HG03354 (cell line): ENCODE measurements at regions not wholly inside any gene's neighbourhood (a gene's known extent, or its start where the extent isn't known, plus 50 kb on each side); places are given as distances from the start of the nearest gene placed in this dataset.
"Not testable (repeated sequence)": the region's sequence is repeated elsewhere in the genome, so short reads cannot be mapped to it uniquely, and the experiment has no call there.

Experiments
- ATAC-seq: cut with Tn5 transposase; IDR thresholded peaks from one replicate; pipeline ENCODE4 v1.9.1; 2021; ENCODE audit warnings: mild to moderate bottlenecking; ENCODE audit not compliant: unreplicated experiment, poor library complexity, severe bottlenecking

DNA sequence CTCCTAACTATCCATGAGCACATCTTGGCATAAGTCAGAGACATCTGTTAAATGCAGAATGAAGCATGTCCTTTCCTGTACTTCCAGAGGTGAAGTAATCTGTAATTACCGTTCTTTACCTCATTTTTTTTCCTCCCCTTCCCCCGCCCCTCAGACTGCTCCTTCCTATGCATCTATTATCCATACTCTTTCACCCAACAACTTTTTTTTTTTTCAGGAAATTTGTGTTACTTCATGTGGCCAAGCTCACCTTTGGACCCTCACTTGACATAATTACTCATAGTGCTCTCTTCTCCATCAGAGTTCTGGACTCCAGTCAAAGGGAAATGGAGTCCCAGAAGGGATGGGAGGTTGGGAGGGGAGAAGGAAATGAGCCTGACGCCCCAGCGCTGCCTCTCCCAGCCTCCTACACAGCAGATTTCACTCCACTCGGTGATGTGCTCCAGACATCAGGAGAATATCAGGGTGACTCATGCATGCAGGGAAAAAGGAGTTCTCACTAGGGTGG is 568.8 kb downstream of the STIM2 start:
- ATAC-seq, result no peak

DNA sequence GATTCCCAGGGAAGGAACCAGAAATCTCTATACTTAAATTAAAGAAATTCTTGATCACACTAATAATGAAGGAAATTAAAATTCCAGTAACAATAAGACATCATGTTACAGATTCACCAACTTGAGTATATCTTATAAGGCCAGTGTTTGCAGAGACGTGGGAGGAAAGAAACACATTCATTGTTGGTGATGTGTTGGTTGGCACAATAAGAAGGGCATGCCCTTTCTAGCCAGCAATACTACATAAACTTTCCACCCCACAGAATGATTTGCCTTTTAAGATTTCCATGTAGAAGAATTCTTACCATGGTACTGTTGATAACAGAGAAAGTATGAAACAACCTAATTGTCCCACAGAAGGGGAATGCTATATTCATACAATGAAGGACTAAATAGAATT is 581.5 kb downstream of the STIM2 start:
- ATAC-seq, result no peak

DNA sequence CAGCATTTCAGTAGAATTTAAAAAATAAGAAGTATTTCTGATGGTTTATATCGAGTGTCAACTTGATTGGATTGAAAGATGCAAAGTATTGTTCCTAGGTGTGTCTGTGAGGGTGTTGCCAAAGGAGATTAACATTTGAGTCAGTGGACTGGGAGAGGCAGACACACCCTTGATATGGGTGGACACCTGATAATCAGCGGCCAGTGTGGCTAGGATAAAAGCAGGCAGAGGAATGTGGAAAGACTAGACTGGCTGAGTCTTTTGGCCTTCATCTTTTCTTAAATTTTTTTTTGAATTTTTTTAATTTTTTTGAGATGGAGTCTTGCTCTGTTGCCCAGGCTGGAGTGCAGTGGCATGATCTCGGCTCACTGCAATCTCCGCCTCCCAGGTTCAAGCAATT is 582.0 kb downstream of the STIM2 start:
- not testable (repeated sequence) for ATAC-seq

DNA sequence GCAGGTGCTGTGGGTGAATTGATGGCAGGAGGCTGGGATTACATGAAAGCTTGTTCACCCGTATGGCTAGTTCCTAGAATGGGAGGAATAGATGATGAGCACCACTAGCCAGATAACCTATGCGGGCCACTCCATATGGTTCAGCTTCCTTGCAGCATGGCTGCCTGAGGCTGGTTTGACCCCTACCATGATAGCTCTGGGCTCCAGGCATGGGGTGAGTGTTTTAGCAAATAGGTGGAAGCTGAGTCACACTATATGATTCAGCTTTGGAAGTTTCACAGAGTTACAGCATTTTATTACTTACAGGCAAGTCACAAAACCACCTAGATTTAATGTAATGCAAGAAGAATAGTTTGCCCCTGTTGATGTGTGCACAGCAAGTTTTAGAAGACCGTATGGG is 603.2 kb downstream of the STIM2 start:
- ATAC-seq, result no peak

GRCh38 chr4:27467351-27467750 is 606.7 kb downstream of the STIM2 start:
- ATAC-seq, result no peak

DNA sequence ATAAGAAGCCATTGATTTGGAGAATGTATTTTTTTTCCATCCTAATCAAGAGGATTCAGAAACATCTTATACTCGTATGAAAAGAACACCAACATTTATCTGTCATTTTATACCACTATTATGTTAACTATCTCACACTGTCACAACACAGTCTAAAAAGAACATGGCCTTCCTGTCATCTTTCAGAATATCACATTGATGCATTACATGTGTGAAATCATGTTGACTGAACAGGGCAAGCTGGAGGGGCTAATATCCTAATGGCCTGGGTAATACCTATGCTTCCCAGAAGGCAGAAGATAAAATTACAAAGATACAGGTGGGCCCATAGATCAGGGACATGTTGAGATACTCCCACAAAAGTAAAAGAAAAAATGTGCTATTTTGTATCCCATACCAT is 611.7 kb downstream of the STIM2 start:
- no peak for ATAC-seq

- no peak for ATAC-seq
Measured at GRCh38 chr4:27474691-27475090, 614.0 kb downstream of the STIM2 start.

- no peak for ATAC-seq
Measured at GRCh38 chr4:27484216-27484615, 623.6 kb downstream of the STIM2 start.

GRCh38 chr4:27490315-27490714 is 629.7 kb downstream of the STIM2 start:
- ATAC-seq, result no peak

- ATAC-seq, result no peak
Measured at GRCh38 chr4:27490766-27491165, 630.1 kb downstream of the STIM2 start.

GRCh38 chr4:27506401-27506800 is 645.8 kb downstream of the STIM2 start:
- ATAC-seq, result no peak

DNA sequence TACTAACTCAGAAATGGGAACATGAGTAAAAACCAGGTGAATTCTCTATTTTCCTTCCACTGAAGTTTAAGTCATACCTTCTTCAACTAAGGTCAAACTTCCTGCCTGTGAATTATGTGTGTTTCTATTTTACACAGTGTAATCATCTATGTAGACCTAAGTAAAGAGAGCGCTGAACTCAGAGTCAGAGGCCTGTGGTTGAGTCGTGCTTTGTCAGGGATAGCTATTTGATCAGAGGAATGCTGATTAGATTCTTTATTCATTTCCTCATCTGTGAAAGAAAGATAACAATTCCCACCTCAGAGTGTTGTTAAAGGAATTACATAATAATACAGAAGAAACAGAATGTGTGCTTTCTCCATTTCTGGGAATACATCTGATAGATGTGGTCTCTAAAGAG is 654.1 kb downstream of the STIM2 start:
- ATAC-seq, result no peak

DNA sequence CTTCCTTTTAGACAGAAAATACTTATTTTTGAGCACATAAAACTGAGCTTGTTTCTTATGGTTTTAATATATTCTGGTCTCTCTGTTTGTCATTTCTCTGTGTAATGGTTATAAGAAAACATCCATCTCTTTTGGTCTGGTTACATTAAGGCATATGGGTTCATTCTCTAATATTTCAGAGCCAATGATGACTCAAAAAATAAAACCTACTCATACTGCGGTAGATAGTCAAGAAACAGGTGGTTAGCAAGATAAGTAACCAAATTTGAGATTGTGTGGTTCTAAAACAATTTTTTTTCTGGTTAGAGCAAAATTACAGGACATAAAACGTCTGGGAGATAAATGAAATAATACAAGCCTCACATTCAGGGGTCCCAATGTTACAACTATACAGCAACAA is 654.5 kb downstream of the STIM2 start:
- no peak for ATAC-seq

DNA sequence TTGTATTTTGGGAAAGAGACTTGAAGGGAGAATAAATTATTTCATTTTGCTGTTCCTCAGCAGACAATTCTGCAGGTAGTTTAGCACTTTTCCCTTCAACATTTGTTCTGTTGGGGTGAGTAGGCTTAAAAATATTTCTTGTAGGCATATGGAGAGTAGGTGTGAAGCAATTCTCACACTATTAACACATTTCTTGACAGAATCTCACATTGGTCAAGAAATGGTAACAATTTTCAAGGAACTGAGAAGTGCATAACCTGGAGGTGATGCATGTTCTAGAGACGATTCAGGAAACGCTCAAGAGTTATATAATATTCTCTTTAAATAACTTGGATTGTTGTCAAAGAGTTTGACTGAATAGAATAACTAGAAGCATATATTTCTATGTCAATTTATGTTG is 658.2 kb downstream of the STIM2 start:
- ATAC-seq, result no peak

- no peak for ATAC-seq
Measured at GRCh38 chr4:27524224-27524623, 663.6 kb downstream of the STIM2 start.

- ATAC-seq, result no peak
Measured at GRCh38 chr4:27534488-27534887, 673.8 kb downstream of the STIM2 start.

DNA sequence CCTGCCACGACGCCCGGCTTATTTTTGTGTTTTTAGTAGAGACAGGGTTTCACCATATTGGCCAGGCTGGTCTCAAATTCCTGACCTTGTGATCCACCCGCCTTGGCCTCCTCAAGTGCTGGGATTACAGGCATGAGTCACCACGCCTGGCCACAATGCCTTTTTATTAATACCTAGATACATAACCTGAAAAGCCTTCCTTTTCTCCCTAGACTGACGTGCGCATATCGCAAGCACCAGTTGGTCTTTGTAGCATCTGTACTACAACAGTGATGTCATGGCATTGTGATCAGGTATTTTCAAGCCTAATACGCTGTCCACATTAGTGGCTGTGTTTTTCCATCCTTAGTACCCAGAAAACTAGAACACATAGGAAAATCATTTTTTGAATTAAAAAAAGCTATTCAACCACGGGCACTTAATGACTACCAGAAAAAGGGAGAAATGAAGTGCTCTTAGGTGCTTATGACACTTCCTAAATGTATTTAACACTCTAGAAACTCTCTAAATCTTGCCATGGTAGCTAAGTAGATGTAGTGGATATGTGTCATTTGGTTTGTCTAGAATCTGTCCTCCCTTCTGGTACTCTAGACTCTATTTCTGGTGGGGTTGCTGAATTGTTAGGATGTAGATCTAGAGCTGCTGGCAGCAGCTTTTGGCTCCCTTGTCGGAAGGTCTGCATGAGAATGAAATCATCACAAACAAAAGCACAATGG is 707.8 kb downstream of the STIM2 start:
- ATAC-seq, result no peak

- no peak for ATAC-seq
Measured at GRCh38 chr4:27568952-27569319, 708.3 kb downstream of the STIM2 start.

- ATAC-seq, result no peak
Measured at GRCh38 chr4:27574743-27575142, 714.1 kb downstream of the STIM2 start.

GRCh38 chr4:27577951-27578350 is 717.3 kb downstream of the STIM2 start:
- ATAC-seq, result no peak

GRCh38 chr4:27592738-27593137 is 732.1 kb downstream of the STIM2 start:
- ATAC-seq, result no peak

- ATAC-seq, result no peak
Measured at GRCh38 chr4:27594922-27595321, 734.3 kb downstream of the STIM2 start.
